NCI-H146 (cell line): ENCODE measurements at regions not wholly inside any gene's neighbourhood (a gene's known extent, or its start where the extent isn't known, plus 50 kb on each side); places are given as distances from the start of the nearest gene placed in this dataset.
"Not testable (repeated sequence)": the region's sequence is repeated elsewhere in the genome, so short reads cannot be mapped to it uniquely, and the experiment has no call there.

ENCODE experiments used
- DNase-seq: peaks from one replicate; lab custom pipeline; 2025; lab: John Stamatoyannopoulos, UW

DNA sequence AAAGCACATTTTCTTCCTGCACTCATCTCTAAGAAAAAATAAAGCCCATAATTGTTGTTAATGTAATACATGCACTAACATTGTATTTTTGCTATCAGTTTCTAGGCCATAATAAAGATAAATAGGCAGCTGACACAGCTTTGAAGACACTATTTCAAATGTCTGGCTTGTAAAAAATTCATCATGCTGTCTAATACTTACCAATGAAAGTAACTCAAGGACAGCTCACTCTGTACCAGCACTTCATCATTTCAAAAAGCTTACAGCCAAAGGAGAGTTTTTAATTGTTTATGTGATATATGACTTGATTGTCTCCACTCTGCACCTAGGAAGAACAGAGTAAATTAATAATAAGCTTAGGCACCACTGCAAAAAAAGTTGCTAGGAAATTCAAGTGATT lies 1423.3 kb upstream of the PCDH20 start:
- DNase-seq = no peak

DNA sequence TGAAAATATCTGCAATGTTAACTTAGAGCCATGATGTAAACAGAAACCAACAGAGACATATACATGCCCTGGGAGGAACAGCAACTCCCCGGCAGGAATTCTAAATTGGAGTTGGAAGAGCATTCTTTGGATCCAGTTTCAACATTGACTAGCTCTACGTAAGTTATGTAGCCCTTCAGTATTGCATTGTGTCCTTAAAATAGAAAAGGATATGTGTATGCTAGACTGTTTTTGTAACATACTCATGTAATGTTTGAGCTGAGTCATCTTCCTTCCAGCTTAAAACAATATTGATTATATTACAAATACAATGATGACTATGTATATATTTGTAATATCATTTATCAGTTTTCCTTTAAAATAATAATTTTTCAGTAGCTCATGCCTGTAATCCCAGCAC lies 1422.2 kb upstream of the PCDH20 start:
- no peak for DNase-seq

DNA sequence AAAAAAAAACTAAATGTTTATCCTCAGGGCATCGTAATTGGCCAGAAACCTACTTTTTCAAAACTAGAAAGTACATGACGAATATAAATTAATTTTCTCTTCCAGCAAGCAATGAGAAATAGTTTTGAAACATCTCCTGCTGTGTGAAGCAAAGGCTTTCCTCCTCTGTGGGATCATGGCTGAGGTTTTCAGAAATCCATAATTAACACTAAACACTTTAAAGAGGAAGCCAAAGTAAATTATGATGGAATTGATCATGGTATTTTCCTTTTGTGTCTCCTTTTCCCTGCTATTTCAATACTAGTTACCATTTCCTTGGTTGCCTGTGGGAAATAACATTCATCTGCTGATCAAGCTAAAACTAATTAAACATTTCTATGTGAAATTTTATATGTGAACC lies 1413.8 kb upstream of the PCDH20 start:
- DNase-seq = no peak

DNA sequence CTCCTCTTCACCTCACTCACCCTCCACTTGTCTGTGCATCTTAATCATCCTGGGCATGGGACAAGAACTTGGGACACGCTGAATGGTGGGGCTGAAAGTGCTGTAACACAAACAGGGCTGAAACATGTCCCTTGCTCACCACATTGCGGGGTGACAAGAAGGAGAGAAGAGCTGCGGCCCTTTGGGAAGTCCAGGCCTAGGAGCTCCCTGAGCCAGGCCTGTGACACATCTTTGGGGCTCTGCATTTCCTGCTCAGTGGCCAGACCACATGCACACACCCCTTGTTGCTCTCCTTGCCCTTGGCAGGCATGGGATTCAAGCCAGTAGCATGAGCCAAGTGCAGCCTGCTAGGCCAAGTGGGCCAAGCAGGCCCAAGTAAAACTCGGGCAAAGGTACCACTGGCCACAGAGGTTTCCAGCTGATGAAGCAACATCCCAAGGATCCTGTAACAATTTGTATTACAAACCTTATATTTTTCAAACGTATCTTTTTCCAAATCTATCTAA lies 1384.3 kb upstream of the PCDH20 start:
- DNase-seq = no peak

DNA sequence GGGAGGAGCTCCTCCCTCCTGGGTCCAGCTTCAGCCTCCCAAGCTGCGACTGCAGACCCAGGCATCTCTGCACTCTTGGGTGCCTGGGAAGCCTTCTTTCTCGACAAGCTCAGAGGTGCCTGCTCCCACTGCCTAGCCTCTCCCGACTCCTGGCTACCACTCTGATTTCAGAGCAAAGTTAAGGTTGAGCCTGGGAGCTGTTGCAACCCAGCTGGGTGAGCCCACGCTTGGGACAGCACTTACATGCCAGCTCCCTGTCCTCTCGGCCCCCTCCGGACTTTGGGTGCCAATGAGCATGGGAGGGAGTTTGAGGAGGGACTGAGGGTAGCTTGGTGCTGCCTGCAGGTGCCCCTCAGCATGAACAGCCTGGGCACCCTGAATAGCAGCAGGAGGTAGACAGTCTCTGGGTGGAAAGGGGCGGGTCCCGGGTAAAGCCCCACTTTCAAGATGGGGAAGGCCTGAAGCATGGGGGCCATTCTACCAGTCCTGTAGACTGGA lies 1383.4 kb upstream of the PCDH20 start:
- no peak for DNase-seq

DNA sequence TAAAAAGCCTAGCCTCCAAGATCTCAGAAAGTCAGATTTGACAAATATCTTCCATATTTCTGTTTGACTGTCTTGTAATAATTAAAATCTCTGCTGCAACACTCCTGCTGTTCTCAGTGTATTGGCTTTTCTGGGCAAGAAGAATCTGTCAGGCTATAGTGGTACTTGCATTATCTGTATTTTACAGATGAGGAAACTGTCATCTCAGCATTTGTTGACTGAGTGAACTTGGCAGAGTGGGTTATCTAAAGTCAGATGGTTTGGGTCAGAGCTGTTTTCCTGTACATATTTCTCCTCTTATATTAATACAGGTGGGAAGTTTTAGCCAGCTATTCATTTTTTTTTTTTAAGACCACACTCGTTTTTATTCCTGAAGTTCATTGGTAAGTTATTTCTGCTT lies 1378.2 kb upstream of the PCDH20 start:
- no peak for DNase-seq

DNA sequence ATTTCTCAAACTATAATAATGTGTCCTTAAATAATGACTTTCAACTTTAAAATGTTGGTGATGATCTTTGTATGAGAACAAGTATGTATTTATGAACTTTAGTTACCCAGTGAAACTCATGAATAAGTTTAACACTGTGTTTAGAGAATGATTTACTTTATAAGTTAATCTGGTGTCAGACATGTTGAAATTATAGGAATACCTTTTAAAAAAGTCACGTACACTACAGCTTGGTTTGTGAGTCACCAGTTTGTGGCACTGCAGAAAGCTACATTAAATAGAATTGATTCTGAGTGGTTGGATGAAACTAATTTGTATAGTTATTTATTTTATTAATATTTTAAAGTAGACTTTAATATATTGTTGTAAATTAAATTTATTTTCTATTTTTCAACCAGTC lies 1366.2 kb upstream of the PCDH20 start:
- DNase-seq = no peak

DNA sequence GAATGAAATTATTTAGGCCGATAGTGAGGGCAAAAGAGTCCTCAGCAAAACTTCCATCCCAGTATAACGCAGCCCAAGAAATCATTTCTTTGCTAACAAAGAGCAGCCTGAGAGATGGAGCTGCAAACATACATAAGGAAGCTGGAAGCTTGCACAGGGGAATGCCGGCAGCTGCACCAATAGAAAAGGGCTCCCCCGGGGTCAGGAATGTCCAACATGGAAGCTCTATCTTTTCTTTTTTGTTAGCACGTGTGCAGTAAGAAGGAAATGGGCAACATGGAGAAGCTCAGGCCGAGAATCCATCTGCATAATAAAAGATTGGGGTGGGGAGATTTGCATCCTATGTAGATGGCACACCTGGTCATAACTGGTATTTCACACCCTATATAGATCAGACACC lies 1363.5 kb upstream of the PCDH20 start:
- DNase-seq = no peak

DNA sequence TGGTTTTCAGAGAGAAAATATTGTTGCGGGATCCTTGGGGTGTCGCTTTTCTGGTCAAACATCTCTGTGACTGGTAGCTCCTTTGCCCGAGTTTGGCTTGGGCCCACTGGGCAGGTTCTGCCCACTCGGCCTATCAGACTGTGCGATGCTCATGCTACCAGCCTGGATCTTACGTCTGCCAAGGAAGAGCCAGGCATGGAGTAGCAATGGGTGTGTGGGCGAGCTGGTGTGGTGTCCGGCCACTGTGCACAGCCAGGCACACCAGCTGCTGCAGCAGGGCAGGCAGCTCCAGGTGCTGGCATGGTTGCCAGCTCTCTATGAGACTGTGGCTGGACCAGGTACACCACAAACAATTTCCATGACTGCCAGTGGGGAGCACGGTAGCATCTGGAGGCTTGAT lies 1351.8 kb upstream of the PCDH20 start:
- DNase-seq = peak; percentile 7

DNA sequence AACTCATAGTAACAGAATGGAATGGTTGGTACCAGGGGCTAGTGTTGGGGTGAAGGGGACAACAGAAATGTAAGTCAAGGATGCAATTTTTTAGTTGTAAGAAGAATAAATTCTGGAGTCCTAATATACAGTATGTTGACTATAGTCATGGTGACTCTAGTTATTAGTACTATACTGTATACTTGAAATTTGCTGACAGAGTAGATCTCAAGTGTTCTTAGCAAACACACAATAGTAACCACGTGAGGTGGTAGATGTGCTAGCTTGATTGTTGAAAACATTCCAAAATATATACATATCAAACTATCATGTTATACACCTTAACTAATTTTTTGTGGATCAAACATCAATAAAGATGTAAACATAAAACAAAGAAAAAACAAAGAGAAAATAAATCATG lies 1345.1 kb upstream of the PCDH20 start:
- no peak for DNase-seq

DNA sequence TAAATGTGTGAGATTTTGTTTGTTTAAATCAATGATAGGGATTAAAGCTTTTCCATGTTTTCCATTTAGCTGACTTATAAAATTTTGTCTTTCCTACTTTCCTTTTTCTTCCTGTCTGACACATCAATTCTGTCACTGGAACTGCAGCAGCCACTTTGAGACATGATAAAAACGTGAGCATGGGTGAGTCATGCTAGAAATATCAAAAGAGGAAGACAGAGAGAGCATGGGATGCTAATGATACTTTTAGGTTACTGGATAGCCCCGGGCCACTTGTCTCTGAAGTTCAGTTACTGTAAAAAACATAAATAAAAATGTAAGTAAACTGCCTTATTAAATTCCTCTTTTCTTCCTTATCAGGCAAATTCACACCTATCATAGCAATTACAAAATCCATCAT lies 1332.0 kb upstream of the PCDH20 start:
- DNase-seq = no peak

DNA sequence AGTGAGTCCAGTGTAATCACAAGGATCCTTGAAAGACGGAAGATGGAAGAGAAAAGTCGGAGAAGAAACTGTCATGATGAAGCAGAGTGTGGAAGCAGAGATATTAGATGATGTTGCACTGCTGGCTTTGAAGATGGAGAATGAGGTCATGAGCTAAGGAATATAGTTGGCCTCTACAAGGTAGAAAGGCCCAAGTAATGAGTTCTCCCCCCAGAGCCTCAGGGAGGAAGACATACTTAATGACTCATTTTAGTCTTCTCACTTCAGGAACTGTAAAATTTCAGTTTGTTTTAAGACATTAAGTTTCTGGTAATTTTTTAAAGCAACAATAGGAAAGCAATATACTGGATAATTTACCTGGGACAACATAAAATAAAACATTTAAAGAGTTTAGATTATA lies 1331.5 kb upstream of the PCDH20 start:
- no peak for DNase-seq

DNA sequence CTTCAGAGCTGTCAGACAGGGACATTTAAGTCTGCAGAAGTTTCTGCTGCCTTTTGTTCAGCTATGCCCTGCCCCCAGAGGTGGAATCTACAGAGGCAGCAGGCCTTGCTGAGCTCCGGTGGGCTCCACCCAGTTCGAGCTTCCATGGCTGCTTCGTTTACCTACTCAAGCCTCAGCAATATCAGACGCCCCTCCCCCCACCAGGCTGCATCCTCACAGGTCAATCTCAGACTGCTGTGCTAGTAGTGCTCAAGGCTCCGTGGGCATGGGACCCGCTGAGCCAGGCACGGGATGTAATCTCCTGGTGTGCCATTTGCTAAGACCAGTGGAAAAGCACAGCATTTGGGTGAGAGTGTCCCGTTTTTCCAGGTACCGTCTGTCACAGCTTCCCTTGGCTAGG lies 1314.1 kb upstream of the PCDH20 start:
- DNase-seq = not testable (repeated sequence)

DNA sequence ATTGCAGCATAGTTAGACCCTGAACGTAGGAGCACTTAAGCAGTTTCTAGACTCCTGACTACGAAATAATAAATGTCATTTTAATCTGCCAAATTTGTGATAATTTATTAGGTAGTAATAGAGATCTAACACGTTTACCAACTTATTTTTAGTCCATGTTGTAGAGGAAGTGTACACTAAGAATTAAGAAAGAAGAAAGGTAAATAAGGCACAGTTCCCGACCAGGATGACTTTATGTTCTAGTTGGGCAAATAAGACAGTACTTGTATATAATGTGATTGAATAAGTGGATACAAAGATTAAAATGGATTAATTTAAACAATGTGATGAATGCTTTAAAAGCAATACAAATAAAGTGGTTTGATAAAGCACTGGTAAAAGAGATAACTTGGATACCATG lies 1306.2 kb upstream of the PCDH20 start:
- no peak for DNase-seq

DNA sequence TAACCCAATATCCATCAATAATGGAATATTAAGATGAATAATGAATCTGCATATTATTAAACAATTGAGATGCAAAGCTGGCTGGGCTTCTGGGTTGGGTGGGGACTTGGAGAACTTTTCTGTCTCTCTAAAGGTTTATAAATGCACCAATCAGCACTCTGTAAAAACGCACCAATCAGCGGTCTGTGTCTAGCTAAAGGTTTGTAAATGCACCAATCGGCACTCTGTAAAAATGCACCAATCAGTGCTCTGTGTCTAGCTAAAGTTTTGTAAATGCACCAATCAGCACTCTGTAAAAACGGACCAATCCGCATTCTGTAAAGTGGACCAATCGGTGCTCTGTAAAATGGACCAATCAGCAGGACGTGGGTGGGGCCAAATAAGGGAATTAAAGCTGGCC lies 1296.3 kb upstream of the PCDH20 start:
- DNase-seq = not testable (repeated sequence)

DNA sequence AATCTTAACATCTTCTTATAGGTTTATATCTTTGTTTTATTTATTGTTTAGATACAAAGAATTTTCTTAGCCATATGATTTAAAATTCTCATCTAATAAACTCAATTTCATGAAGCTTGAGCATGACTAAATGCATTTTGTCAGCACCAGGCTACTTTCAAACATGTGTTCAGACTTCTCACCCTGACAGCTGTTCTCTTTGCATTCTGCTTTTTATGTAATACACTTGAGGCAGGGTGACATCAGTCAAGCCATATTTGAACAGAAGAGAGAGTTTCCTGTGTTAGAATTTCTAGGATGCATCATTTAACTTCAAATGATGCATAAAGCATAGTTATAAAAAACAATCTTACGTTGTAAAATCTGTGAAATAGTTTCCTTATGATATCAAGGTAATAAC lies 1295.1 kb upstream of the PCDH20 start:
- DNase-seq = no peak

DNA sequence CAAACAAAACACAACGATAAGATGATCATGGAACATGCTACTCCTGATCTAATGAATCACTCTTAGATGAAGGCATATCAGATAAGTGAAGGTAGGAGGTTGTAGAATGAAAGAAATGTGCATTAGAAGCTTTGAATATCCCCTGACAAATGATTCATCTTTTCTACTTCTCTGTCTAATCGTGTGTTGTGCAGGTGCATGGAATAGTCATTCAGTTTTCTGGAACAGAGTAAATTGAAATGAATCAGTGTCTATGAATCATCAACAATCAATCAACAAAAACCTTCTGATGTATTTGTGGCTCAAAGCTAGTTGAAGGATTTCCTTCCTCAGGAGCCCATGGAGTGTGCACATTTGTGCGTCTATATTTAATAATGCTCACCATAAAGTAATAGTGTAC lies 1290.4 kb upstream of the PCDH20 start:
- DNase-seq = no peak

DNA sequence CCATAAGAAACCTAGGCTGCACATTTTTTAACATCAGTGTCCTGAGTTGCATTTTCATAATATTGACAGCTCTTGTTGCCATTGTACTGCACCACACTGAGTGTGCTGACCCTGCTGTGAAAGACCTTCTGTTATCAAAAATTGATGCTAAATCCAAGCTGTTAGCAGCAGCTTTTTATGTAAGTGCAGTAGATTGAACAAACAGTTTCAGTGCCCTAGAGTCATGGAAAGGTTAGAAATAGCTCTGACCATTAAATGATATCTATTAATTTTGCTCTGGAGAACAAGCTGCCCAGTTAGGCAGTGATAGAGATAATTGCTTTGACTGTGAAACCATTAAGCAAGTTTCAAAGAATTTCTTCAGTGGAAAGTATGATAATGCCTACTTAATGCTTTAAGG lies 1289.2 kb upstream of the PCDH20 start:
- DNase-seq = peak; percentile 93

DNA sequence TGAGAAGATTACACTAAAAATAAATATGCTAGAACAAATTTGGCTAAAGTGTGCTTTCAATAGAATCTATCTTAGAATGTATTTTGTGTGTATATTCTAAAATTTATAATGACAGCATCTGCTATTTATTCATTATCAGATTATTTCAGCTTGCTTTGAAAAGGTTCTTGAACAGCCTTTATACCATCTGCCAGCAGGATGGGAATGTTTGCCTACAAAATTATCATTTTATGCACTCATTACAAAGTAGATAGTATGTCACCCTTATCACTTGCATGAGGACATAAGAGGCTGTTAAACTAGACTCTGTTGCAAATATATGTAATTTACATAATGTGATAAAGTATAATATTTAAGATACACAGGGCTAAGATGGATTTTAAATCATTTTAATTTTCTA lies 1286.9 kb upstream of the PCDH20 start:
- peak; percentile 84 for DNase-seq

DNA sequence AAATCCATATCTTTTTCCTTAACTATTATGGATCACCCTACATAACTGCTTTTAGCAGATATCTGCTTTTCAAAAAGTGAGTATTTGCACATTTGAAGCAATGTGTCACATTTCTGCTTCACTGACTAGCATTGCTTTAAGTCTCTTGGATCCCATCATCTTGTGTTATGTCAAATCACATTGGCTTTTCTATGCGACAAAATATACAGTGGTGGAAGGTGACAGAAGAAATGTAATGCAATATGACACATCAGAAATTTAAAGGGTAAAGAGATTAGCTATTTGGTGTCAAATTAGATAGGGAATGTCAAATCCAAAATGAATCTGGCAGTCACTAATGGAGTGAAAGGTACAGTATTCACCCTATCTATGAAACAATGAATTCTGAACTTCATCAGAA lies 1282.1 kb upstream of the PCDH20 start:
- DNase-seq = no peak

DNA sequence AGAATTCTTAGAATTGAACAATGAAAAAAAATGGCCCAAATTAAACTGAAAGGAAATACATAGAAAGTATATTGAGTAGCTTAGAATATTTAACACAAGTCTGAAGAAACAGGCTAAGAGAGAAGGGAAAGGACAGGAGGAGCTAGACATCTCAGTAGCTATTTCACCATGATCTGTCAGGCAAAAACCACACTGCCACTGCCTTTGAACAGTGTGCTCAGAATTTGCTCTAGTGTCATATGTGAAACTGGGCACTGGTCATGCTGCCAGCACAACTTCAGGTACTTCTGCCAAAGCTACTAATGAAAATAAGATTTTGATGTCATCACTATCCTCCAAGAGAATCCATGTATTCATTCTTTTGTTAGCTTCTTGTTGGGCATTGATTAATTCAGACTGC lies 1280.8 kb upstream of the PCDH20 start:
- no peak for DNase-seq

DNA sequence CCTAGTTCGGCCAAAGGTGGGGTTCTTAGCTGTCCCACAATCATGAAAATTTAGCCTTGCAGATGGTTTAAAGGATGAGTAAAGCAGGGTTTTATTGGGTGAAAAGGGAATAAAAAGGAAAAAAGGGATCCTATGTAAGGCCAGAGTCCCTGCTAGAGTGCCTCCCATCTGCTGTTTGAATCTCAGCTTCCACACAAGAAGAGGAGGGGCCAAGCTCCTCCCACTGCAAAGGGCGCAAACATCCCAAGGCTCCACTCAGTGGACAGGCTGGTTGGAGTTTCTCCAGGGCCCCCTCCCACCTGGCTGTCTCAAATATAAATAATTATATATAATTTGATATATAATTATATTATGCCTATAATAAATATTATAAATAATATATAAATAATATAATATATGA lies 1272.1 kb upstream of the PCDH20 start:
- peak; percentile 3 for DNase-seq

DNA sequence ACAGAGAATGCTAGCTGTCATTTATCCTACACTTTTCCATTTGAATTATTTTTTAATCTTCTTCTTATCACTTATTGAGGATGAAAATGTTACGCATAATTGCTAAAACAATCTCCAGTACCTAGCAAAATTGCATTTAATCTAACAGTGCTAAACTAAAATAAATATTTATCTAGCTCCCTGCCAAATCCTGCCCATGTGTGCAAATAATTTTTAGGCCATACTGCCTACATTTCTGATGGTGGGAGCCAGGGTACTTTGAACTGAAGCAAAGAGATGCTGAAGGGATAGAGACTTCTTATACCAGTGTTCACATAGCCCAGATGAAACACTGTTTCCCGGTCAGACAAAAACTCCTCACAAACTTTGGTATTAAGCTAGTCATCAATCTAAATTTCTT lies 1268.7 kb upstream of the PCDH20 start:
- DNase-seq = peak; percentile 72

DNA sequence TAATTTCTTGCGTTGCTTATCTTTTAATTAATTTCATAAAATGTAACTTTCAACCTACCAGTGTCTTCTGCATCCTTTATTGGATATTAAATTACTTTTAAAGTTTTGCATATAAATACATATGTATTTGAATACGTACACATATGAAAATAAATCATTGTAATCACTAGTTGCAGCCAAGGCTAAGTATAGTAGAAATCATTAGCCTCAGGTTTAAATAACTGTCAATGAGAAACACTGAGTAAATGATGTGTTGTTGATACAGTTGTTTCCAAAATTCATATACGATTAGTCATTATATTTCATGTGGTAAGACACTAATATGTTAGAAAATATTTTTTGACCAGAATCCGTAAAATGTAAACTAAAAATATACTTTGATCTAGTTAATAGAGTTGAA lies 1267.1 kb upstream of the PCDH20 start:
- DNase-seq = no peak

DNA sequence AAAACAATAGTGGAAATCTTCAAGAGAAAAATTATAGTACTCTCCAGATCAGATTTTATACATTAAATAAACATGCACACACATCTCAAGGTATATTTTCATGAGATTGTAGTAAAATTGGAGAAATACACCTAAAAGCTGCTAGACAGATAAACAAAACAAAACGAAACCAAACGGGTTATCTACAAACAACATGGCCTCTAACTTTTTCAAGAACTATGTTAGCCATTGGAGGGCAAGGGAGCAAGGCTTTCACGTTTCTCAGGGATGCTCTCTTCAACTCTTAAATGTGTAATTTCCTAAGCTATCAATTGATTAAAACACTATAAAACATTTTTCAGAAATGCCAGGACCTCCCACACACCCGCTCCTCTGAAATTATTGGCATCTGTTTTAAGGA lies 1262.4 kb upstream of the PCDH20 start:
- DNase-seq = no peak
